IMR-90 (cell line): ENCODE measurements at regions not wholly inside any gene's neighbourhood (a gene's known extent, or its start where the extent isn't known, plus 50 kb on each side); places are given as distances from the start of the nearest gene placed in this dataset.

Source experiments
- ATAC-seq: fragments of 200-7000 bp; cut with Tn5 transposase; 2 replicates; pipeline ENCODE4 v1.9.1; 2020; ENCODE audit warnings: low read depth, mild to moderate bottlenecking, moderate library complexity
- BruUV-seq: library from RNA; stranded (reverse); fragments of 400-500 nt; replicated peaks from 2 replicates; lab custom pipeline; 2021; lab: Mats Ljungman, UMichigan
- CTCF ChIA-PET: fragments of 300-600 bp; formaldehyde crosslinking; extraction: SDS; loops from one replicate; lab custom pipeline; 2021; ENCODE audit warnings: antibody characterized with exemption; lab: Yijun Ruan, JAX
- POLR2A ChIA-PET: fragments of 300-600 bp; sonication (Branson Sonifier 250); formaldehyde crosslinking; loops from one replicate; lab custom pipeline; 2022; ENCODE audit warnings: antibody characterized with exemption; ENCODE audit not compliant: unreplicated experiment; lab: Charles Lee
- DNase-seq: peaks from one replicate; pipeline ENCODE4 v3.0.0; 2013
- H2AFZ ChIP-seq: replicated peaks from 2 replicates; pipeline ENCODE3; 2013; ENCODE audit warnings: low read length, mild to moderate bottlenecking; ENCODE audit not compliant: poor library complexity
- H2AK5ac ChIP-seq: 2 replicates; pipeline ENCODE4 v1.6.1; 2013; ENCODE audit warnings: low read depth, low read length, inconsistent platforms
- H2AK9ac ChIP-seq: replicated peaks from 2 replicates; pipeline ENCODE3; 2013; ENCODE audit warnings: mild to moderate bottlenecking, low read depth, low read length, moderate library complexity; ENCODE audit not compliant: poor library complexity
- H2BK120ac ChIP-seq: 2 replicates; pipeline ENCODE4 v1.6.1; 2013; ENCODE audit warnings: low read depth, low read length, inconsistent platforms
- H2BK15ac ChIP-seq: 3 replicates; pipeline ENCODE4 v1.6.1; 2013; ENCODE audit warnings: low read depth, low read length, inconsistent platforms
- H2BK20ac ChIP-seq: 2 replicates; pipeline ENCODE4 v1.6.1; 2013; ENCODE audit warnings: low read depth, mild to moderate bottlenecking, inconsistent platforms, low read length, moderate library complexity
- H2BK5ac ChIP-seq: 2 replicates; pipeline ENCODE4 v1.6.1; 2013; ENCODE audit warnings: mild to moderate bottlenecking, low read depth, low read length, inconsistent platforms; ENCODE audit not compliant: poor library complexity, severe bottlenecking
- H3K14ac ChIP-seq: replicated peaks from 2 replicates; pipeline ENCODE4 v1.6.1; 2013; ENCODE audit warnings: low read depth, low read length, inconsistent platforms
- H3K18ac ChIP-seq: 2 replicates; pipeline ENCODE4 v1.6.1; 2013; ENCODE audit warnings: low read depth, low read length, control low read depth
- H3K23ac ChIP-seq: 2 replicates; pipeline ENCODE4 v1.6.1; 2013; ENCODE audit warnings: low read depth, low read length, inconsistent platforms
- H3K27ac ChIP-seq: 2 replicates; pipeline ENCODE4 v1.5.1; 2013; ENCODE audit warnings: mild to moderate bottlenecking, control low read depth, low read length; ENCODE audit not compliant: insufficient read depth
- H3K27me3 ChIP-seq: 2 replicates; pipeline ENCODE4 v1.6.1; 2013; ENCODE audit warnings: low read length; ENCODE audit not compliant: control insufficient read depth, insufficient read depth
- H3K36me3 ChIP-seq: 2 replicates; pipeline ENCODE4 v1.6.1; 2013; ENCODE audit warnings: low read length, mixed read lengths; ENCODE audit not compliant: control insufficient read depth, insufficient read depth
- H3K4ac ChIP-seq: 2 replicates; pipeline ENCODE4 v1.6.1; 2013; ENCODE audit warnings: low read depth, low read length, inconsistent platforms
- H3K4me1 ChIP-seq: 2 replicates; pipeline ENCODE4 v1.6.1; 2013; ENCODE audit warnings: low read length, mixed read lengths; ENCODE audit not compliant: control insufficient read depth, insufficient read depth
- H3K4me2 ChIP-seq: 2 replicates; pipeline ENCODE4 v1.6.1; 2013; ENCODE audit warnings: low read depth, mild to moderate bottlenecking, control low read depth, low read length, moderate library complexity
- H3K4me3 ChIP-seq: 2 replicates; pipeline ENCODE4 v1.5.1; 2013; ENCODE audit warnings: low read depth, mild to moderate bottlenecking, control low read depth, low read length, moderate library complexity; ENCODE audit not compliant: insufficient read depth
- H3K56ac ChIP-seq: 2 replicates; pipeline ENCODE4 v1.6.1; 2013; ENCODE audit warnings: low read length, inconsistent platforms; ENCODE audit not compliant: insufficient read depth; ENCODE audit errors: extremely low read depth
- H3K79me1 ChIP-seq, 2 experiments: 2 replicates each; pipeline ENCODE4 v1.6.1; 2013; ENCODE audit warnings: low read length in 2 of 2, inconsistent platforms in 1 of 2, low read depth in 1 of 2
- H3K9ac ChIP-seq: 2 replicates; pipeline ENCODE4 v1.6.1; 2013; ENCODE audit warnings: low read depth, low read length, control low read depth
- H3K9me1 ChIP-seq: 2 replicates; pipeline ENCODE4 v1.6.1; 2013; ENCODE audit warnings: low read length, inconsistent platforms; ENCODE audit not compliant: insufficient read depth
- H3K9me3 ChIP-seq: 2 replicates; pipeline ENCODE4 v1.6.1; 2013; ENCODE audit warnings: low read length; ENCODE audit not compliant: control insufficient read depth, insufficient read depth
- H4K20me1 ChIP-seq: 2 replicates; pipeline ENCODE4 v1.6.1; 2013; ENCODE audit warnings: low read length, inconsistent platforms; ENCODE audit not compliant: insufficient read depth
- H4K5ac ChIP-seq: 2 replicates; pipeline ENCODE4 v1.6.1; 2013; ENCODE audit warnings: mild to moderate bottlenecking, low read depth, low read length, control low read depth
- H4K8ac ChIP-seq, 2 experiments: 2 replicates each; pipeline ENCODE4 v1.6.1; 2013; ENCODE audit warnings: low read depth in 2 of 2, low read length in 2 of 2, control low read depth in 1 of 2, inconsistent platforms in 1 of 2
- H4K91ac ChIP-seq: 2 replicates; pipeline ENCODE4 v1.6.1; 2013; ENCODE audit warnings: low read depth, low read length, inconsistent platforms; ENCODE audit not compliant: insufficient read depth
- BHLHE40 ChIP-seq: fragments of 150-350 bp; IDR thresholded peaks from 2 replicates; pipeline ENCODE4 v1.6.1; 2016; ENCODE audit warnings: mild to moderate bottlenecking, low read depth, low read length
- CEBPB ChIP-seq: IDR thresholded peaks from 2 replicates; pipeline ENCODE4 v1.6.1; 2012; ENCODE audit warnings: low read depth, low read length, improper control_type of control experiment
- CHD1 ChIP-seq: IDR thresholded peaks from 2 replicates; pipeline ENCODE4 v1.6.1; 2012; ENCODE audit warnings: low read depth, low read length, improper control_type of control experiment
- FOS ChIP-seq: fragments of 150-350 bp; IDR thresholded peaks from 2 replicates; pipeline ENCODE4 v1.6.1; 2016; ENCODE audit warnings: low read depth, low read length
- MAFK ChIP-seq: IDR thresholded peaks from 2 replicates; pipeline ENCODE4 v1.6.1; 2012; ENCODE audit warnings: low read depth, low read length, improper control_type of control experiment
- MAZ ChIP-seq: IDR thresholded peaks from 2 replicates; pipeline ENCODE4 v1.6.1; 2012; ENCODE audit warnings: low read depth, mild to moderate bottlenecking, low read length, improper control_type of control experiment, moderate library complexity, borderline replicate concordance
- MXI1 ChIP-seq: IDR thresholded peaks from 2 replicates; pipeline ENCODE4 v1.6.1; 2012; ENCODE audit warnings: low read depth, mild to moderate bottlenecking, low read length, moderate library complexity, borderline replicate concordance
- NFE2L2 ChIP-seq: fragments of 150-350 bp; IDR thresholded peaks from 2 replicates; pipeline ENCODE4 v1.6.1; 2016; ENCODE audit warnings: low read depth, mild to moderate bottlenecking, low read length
- POLR2A ChIP-seq: IDR thresholded peaks from 2 replicates; pipeline ENCODE4 v1.6.1; 2012; ENCODE audit warnings: mild to moderate bottlenecking, low read depth, low read length
- RAD21 ChIP-seq: IDR thresholded peaks from 2 replicates; pipeline ENCODE4 v1.6.1; 2012; ENCODE audit warnings: low read length, improper control_type of control experiment
- RCOR1 ChIP-seq: IDR thresholded peaks from 2 replicates; pipeline ENCODE4 v1.6.1; 2012; ENCODE audit warnings: mild to moderate bottlenecking, low read length, improper control_type of control experiment; ENCODE audit not compliant: insufficient replicate concordance
- RFX5 ChIP-seq: IDR thresholded peaks from 2 replicates; pipeline ENCODE4 v1.8.0; 2012; ENCODE audit warnings: low read depth, mild to moderate bottlenecking, low read length, moderate library complexity
- SMC3 ChIP-seq: fragments of 150-350 bp; IDR thresholded peaks from 2 replicates; pipeline ENCODE4 v1.6.1; 2016; ENCODE audit warnings: low read depth, mild to moderate bottlenecking, antibody characterized with exemption, low read length, moderate library complexity
- USF2 ChIP-seq: fragments of 150-350 bp; IDR thresholded peaks from 2 replicates; pipeline ENCODE4 v1.6.1; 2017; ENCODE audit warnings: mild to moderate bottlenecking, antibody characterized with exemption, low read length, low read depth
- dilution Hi-C: fragments of 300-500 bp; cut with HindIII; formaldehyde crosslinking; loops from one replicate; pipeline ENCODE4 v1.14.3; 2018; ENCODE audit warnings: low sequenced_read_pairs; ENCODE audit not compliant: unreplicated experiment
- in situ Hi-C: fragments of 300-500 bp; cut with MboI; formaldehyde crosslinking; loops from 3 replicates; pipeline ENCODE4 v1.14.3; 2019; ENCODE audit warnings: low sequenced_read_pairs, inconsistent platforms, mixed read lengths
- intact Hi-C: fragments of 100-400 bp; cut with micrococcal nuclease; formaldehyde crosslinking; loops from 2 replicates; pipeline ENCODE4 v1.10.0; 2022
- TF ChIP-seq, protein P1 (sequence below): fragments of 150-350 bp; IDR thresholded peaks from 2 replicates; pipeline ENCODE4 v1.6.1; 2016; ENCODE audit warnings: low read depth, mild to moderate bottlenecking, low read length, moderate library complexity, borderline replicate concordance
- TF ChIP-seq, protein P2 (sequence below): conservative IDR thresholded peaks from 2 replicates; pipeline ENCODE4 v1.5.1; 2012; ENCODE audit warnings: mild to moderate bottlenecking, low read depth, low read length, improper control_type of control experiment

- Histone ChIP-seq H2BK120ac (no peak overlapping the region), H2BK15ac (no peak overlapping the region), H3K4me1 (no peaks in the 10 kb centered on the region), H3K4ac (no peak overlapping the region), H3K4me3 (no peak overlapping the region), H3K4me2 (no peak overlapping the region), H3K9me1 (no peaks in the 10 kb centered on the region), H3K79me1 (no peaks in the 10 kb centered on the region), H2BK20ac (no peak overlapping the region), H3K27me3 (peaks cover 6% of the 10 kb centered on the region), H3K14ac (no peak overlapping the region), H3K36me3 (no peaks in the 10 kb centered on the region), H4K91ac (no peak overlapping the region), H3K18ac (no peak overlapping the region), H3K9ac (no peak overlapping the region), H4K8ac (no peak overlapping the region), H4K5ac (no peak overlapping the region), H3K27ac (no peak overlapping the region), H3K23ac (no peak overlapping the region), H3K9me3 (no peaks in the 10 kb centered on the region), H3K56ac (no peak overlapping the region), H2AFZ (no peak overlapping the region), H2AK5ac (no peak overlapping the region), H2BK5ac (no peak overlapping the region), H2AK9ac (no peak overlapping the region), H4K20me1 (no peaks in the 10 kb centered on the region)
- dilution Hi-C loops: no loop called here
- ATAC-seq (no peak), DNase-seq (no peak)
- intact Hi-C loops: no loop called here
- POLR2A ChIA-PET: no interaction called here
- CTCF ChIA-PET: no interaction called here
- BruUV-seq: no TSS peak
- in situ Hi-C loops: no loop called here
- TF ChIP-seq FOS (no peak), BHLHE40 (no peak), CHD1 (no peak), USF2 (no peak), MAFK (no peak), CEBPB (no peak), POLR2A (no peak), SMC3 (no peak), NFE2L2 (no peak), RFX5 (no peak), MAZ (no peak), RAD21 (no peak), MXI1 (no peak), RCOR1 (no peak)
- TF ChIP-seq, protein P1, sequence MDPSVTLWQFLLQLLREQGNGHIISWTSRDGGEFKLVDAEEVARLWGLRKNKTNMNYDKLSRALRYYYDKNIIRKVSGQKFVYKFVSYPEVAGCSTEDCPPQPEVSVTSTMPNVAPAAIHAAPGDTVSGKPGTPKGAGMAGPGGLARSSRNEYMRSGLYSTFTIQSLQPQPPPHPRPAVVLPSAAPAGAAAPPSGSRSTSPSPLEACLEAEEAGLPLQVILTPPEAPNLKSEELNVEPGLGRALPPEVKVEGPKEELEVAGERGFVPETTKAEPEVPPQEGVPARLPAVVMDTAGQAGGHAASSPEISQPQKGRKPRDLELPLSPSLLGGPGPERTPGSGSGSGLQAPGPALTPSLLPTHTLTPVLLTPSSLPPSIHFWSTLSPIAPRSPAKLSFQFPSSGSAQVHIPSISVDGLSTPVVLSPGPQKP: no peak
- TF ChIP-seq, protein P2, sequence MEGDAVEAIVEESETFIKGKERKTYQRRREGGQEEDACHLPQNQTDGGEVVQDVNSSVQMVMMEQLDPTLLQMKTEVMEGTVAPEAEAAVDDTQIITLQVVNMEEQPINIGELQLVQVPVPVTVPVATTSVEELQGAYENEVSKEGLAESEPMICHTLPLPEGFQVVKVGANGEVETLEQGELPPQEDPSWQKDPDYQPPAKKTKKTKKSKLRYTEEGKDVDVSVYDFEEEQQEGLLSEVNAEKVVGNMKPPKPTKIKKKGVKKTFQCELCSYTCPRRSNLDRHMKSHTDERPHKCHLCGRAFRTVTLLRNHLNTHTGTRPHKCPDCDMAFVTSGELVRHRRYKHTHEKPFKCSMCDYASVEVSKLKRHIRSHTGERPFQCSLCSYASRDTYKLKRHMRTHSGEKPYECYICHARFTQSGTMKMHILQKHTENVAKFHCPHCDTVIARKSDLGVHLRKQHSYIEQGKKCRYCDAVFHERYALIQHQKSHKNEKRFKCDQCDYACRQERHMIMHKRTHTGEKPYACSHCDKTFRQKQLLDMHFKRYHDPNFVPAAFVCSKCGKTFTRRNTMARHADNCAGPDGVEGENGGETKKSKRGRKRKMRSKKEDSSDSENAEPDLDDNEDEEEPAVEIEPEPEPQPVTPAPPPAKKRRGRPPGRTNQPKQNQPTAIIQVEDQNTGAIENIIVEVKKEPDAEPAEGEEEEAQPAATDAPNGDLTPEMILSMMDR: no peak
These were observed 144.8 kb downstream of the PDCD6IP start for GRCh38 chr3:33943277-33943676.
